Fibroblast of lung (primary cell): ENCODE measurements at regions not wholly inside any gene's neighbourhood (a gene's known extent, or its start where the extent isn't known, plus 50 kb on each side); places are given as distances from the start of the nearest gene placed in this dataset.

Source experiments
- EZH2 ChIP-seq: IDR thresholded peaks from 2 replicates; pipeline ENCODE4 v1.5.1; 2012; ENCODE audit warnings: low read length, control low read depth, mild to moderate bottlenecking; ENCODE audit errors: missing control alignments
- TF ChIP-seq, protein P1 (sequence below), 2 donors: IDR thresholded peaks in 1 of 2; conservative IDR thresholded peaks in 1 of 2; 1 replicate in 1 of 2; 2 replicates in 1 of 2; pipeline ENCODE4 v1.5.1; 2011 to 2012; ENCODE audit warnings: low read length in 2 of 2, control low read depth in 1 of 2, inconsistent platforms in 1 of 2, low read depth in 1 of 2, mild to moderate bottlenecking in 1 of 2

DNA sequence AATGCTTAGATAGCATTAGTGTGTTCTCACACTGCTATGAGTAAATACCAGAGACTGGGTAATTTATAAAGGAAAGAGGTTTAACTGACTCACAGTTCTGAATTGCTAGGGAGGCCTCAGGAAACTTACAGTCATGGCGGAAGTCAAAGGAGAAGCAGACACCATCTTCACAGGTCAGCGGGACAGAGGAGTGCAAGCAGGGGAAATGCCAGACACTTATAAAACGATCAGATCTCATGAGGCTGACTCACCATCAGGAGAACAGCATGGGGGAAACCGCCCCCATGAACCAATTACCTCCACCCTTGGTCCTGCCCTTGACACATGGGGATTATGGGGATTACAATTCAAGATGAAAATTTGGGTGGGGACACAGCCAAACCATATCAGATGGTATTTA, 381.5 kb upstream of the DPPA4 start:
- TF ChIP-seq, protein P1, sequence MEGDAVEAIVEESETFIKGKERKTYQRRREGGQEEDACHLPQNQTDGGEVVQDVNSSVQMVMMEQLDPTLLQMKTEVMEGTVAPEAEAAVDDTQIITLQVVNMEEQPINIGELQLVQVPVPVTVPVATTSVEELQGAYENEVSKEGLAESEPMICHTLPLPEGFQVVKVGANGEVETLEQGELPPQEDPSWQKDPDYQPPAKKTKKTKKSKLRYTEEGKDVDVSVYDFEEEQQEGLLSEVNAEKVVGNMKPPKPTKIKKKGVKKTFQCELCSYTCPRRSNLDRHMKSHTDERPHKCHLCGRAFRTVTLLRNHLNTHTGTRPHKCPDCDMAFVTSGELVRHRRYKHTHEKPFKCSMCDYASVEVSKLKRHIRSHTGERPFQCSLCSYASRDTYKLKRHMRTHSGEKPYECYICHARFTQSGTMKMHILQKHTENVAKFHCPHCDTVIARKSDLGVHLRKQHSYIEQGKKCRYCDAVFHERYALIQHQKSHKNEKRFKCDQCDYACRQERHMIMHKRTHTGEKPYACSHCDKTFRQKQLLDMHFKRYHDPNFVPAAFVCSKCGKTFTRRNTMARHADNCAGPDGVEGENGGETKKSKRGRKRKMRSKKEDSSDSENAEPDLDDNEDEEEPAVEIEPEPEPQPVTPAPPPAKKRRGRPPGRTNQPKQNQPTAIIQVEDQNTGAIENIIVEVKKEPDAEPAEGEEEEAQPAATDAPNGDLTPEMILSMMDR (conservative IDR thresholded peaks at IDR 0.05 in 1 of 2, IDR thresholded peaks at IDR 0.05 in 1 of 2; ENCODE audit: low read depth in 1 of 2, low read length in 2 of 2) = no peak
- no peak for TF ChIP-seq EZH2
